DMS 273 (cell line): ENCODE measurements at regions not wholly inside any gene's neighbourhood (a gene's known extent, or its start where the extent isn't known, plus 50 kb on each side); places are given as distances from the start of the nearest gene placed in this dataset.
"Not testable (repeated sequence)": the region's sequence is repeated elsewhere in the genome, so short reads cannot be mapped to it uniquely, and the experiment has no call there.

Source experiments
- DNase-seq: peaks from one replicate; lab custom pipeline; 2025; ENCODE audit not compliant: unreplicated experiment; lab: John Stamatoyannopoulos, UW

GRCh38 chr3:23111797-23112196, 91.3 kb upstream of the UBE2E2 start:
- DNase-seq, result no peak

GRCh38 chr3:23112491-23112890, 90.6 kb upstream of the UBE2E2 start:
- no peak for DNase-seq

DNA sequence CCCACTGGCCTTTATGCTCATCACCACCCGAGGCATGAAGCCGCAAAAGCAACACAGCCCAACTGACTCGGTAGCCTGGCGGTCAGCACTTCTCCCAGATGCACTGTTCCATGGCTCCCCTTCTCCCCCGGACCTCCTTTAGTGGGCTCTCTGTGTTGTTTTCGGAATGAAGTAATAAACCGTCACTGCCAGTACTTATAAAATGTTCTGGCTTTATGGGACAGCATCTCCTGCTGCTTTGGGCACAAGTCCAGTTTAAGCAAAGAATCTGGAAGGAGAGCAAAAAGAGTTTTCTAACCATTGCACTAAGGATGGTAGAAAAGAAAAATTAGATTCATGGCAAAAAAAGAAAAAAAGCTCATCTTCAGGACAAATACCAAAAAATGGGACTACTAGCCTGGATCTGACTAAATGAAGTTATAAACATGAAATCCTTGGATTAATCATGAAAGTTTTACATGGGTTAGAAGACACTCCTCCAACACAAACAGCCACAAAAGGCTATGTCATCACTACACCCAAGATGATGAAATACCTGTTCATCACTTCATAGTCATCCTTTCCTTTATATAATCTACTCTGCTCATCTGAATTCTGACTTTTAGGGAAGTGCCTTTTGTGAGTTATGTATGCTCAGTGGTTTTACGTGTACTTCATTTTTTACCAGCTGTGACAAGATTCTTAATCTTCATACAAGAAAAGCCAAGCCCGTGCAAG, 89.5 kb upstream of the UBE2E2 start:
- no peak for DNase-seq

- peak; percentile 11 for DNase-seq
Measured at GRCh38 chr3:23114432-23114831, 88.7 kb upstream of the UBE2E2 start.

DNA sequence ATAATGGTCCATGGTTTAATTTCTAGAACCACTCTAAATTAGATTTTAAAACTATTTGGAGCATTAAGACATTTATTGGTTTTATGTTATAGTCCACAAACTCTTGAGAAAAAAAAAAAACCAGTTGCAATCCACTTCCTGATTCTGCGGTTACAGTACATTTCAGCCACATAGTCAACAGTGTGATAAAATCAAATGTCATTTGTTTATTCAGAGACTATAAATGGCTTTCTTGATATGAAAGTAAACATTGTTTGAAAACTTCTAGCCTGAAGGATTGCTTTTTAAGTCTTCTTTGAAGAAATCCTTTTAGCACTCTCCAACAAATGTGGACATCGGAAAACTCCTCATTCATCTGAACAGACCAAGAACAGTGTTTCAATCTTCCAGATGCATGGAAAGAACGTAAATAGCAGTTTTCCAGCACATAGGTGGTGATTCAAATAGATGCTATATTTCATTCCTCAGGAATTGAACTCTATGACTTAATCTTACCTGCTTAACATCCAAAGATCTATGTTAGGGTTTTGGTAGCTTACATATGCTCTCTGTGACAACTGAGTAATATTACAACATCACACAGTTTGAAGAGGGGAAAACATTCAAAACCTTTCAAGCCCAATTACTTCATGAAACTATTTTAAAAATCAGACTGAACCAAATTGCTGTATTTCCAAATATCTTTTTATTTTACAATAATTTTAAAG, 87.8 kb upstream of the UBE2E2 start:
- no peak for DNase-seq

- DNase-seq, result no peak
Measured at GRCh38 chr3:23116081-23116837, 86.9 kb upstream of the UBE2E2 start.

GRCh38 chr3:23117856-23118255, 85.3 kb upstream of the UBE2E2 start:
- no peak for DNase-seq

- DNase-seq, result no peak
Measured at GRCh38 chr3:23127196-23127595, 75.9 kb upstream of the UBE2E2 start.

DNA sequence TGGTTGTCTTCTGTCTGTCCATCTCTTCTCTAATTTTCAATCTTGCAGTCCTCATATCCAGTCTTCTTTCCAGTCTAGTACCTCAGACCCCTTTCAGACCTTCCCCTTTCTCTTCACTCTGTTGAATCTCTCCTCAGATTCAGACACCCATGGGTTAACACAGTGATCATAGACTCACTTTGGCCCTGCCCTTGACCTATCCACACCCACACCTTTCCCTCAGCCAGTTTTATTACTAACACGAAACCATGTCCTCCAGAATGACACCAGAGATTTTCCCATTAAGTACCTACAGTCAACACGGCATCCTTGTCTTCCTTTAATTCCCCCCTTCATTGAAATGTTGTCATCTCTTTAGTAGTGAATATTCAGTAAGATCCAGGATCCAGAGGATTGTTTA, 74.5 kb upstream of the UBE2E2 start:
- no peak for DNase-seq

GRCh38 chr3:23129117-23129516, 74.0 kb upstream of the UBE2E2 start:
- DNase-seq, result no peak

- no peak for DNase-seq
Measured at GRCh38 chr3:23129817-23130216, 73.3 kb upstream of the UBE2E2 start.

- DNase-seq, result no peak
Measured at GRCh38 chr3:23130406-23130805, 72.7 kb upstream of the UBE2E2 start.

GRCh38 chr3:23135026-23135785, 67.9 kb upstream of the UBE2E2 start:
- DNase-seq, result no peak

DNA sequence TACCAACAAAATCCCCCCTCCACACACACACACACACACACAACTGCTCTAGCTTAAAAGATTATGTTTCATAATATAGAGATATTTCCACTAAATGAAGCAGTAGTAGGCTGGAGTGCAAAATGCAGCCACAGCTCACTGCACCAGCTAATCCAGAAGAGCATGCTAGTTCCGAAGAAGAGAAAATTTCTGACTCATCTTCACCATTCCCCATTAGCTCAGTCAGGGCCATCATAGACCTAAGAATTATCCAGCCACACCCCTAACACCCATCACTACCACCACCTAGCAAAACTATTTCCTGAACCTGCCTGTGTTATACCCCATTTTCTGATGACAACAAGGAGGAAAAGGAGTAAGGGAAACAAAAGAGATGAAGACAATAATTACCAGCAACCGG, 67.1 kb upstream of the UBE2E2 start:
- no peak for DNase-seq

DNA sequence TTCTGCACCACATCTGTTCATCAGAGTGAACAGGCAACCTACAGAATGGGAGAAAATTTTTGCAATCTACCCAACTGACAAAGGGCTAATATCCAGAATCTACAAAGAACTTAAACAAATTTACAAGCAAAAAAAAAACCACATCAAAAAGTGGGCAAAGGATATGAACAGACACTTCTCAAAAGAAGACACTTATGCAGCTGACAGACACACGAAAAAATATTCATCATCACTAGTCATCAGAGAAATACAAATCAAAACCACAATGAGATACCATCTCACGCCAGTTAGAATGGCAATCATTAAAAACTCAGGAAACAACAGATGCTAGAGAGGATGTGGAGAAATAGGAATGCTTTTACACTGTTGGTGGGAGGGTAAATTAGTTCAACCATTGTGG, 59.1 kb upstream of the UBE2E2 start:
- not testable (repeated sequence) for DNase-seq

DNA sequence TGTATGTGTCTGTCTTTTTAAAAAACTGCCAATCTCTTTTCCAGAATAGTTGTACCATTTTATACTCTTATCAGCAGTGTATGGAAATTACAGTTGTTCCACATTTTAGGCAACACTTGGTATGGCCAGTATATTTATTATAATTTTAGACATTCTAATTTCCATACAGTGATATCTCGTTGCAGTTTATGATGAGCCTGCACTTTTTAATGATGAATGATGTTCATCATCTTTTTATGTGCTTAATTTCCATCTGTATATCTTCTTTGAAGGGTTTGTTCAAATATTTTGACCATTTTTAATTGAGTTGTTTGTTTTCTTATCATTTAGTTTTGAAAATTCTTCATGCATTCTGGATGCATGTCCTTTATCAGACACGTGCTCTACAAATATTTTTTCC, 57.0 kb upstream of the UBE2E2 start:
- no peak for DNase-seq

DNA sequence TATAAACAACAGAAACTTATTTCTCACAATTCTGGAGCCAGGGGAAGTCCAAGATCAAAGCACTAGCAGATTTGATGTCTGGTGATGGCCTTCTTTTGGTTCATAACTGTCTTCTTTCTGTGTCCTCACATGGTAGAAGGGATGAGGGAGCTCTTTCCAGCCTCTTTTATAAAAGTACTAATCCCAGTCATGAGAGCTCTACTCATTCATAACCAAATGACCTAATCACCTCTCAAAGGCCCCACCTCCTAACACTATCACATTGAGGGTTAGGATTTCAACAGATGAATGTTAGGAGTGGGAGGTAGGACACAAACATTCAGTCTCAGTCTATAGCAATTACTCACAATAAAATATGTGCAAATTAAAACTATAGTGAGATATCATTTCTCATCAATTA, 50.1 kb upstream of the UBE2E2 start:
- DNase-seq, result no peak
